ENCODE measurements at regions not wholly inside any gene's neighbourhood (a gene's known extent, or its start where the extent isn't known, plus 50 kb on each side); places are given as distances from the start of the nearest gene placed in this dataset.
A peak's percentile ranks its signal among the peaks of the same experiment; 100 is the strongest.
"Not testable (repeated sequence)": the region's sequence is repeated elsewhere in the genome, so short reads cannot be mapped to it uniquely, and the experiment has no call there.

DNA sequence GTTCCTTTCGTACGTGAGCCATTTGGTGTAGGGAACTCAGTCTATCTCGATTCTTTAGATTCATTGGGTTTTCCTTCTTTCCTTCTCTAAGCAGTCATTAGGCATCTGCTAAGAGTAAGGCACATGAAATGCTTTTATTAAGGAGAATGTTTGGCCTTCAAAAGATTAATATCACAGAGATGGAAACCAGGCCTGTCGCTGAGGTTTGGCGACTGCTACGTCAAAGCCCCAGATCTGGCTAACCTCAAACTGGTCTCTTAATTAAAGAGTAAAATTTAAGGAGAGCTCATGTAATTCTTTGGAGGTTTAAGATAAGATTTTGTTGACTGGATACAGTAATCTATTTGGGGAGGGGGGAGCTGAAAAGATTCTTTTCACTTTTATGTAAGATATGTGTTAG, 189.8 kb downstream of the JCAD start:
- no peaks in the 10 kb centered on the region for H3K36me3 Mint-ChIP-seq
- TF ChIP-seq, protein P1, sequence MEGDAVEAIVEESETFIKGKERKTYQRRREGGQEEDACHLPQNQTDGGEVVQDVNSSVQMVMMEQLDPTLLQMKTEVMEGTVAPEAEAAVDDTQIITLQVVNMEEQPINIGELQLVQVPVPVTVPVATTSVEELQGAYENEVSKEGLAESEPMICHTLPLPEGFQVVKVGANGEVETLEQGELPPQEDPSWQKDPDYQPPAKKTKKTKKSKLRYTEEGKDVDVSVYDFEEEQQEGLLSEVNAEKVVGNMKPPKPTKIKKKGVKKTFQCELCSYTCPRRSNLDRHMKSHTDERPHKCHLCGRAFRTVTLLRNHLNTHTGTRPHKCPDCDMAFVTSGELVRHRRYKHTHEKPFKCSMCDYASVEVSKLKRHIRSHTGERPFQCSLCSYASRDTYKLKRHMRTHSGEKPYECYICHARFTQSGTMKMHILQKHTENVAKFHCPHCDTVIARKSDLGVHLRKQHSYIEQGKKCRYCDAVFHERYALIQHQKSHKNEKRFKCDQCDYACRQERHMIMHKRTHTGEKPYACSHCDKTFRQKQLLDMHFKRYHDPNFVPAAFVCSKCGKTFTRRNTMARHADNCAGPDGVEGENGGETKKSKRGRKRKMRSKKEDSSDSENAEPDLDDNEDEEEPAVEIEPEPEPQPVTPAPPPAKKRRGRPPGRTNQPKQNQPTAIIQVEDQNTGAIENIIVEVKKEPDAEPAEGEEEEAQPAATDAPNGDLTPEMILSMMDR (IDR thresholded peaks at IDR 0.05; ENCODE audit: unreplicated experiment): no peak
- peak overlapping the region; percentile 95 for H3K27ac Mint-ChIP-seq
- no peak overlapping the region for H3K4me3 Mint-ChIP-seq
- H3K4me1 Mint-ChIP-seq: peaks cover 60% of the 10 kb centered on the region
- no peak for DNase-seq (ENCODE audit: low spot score in 2 of 2, unreplicated experiment in 2 of 2)
- peaks cover 9% of the 10 kb centered on the region for H3K9me3 Mint-ChIP-seq
- H3K27me3 Mint-ChIP-seq (ENCODE audit: low read depth): no peaks in the 10 kb centered on the region

DNA sequence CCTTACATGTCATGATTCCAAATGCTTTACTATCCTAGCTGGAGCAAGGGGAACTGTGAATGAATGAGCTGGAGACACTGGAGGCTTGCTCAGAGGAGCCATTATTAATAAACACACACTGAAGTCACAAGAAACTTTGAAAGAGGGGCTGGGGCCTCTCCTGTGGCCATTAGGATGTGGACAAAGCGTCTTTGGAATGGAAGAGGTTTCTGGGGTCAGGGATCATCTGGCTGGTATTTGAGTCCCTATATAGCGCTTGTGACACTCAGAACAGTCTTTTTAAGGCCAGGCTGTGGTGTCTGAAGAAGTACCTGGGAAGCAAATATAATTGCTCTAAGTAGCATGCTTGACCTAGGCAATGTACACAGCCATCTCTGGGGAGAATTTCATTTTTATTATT, 193.0 kb downstream of the JCAD start:
- Mint-ChIP-seq H3K4me3 (no peak overlapping the region), H3K27me3 (ENCODE audit: low read depth) (no peaks in the 10 kb centered on the region), H3K9me3 (peaks cover 13% of the 10 kb centered on the region), H3K27ac (peak overlapping the region; percentile 95), H3K36me3 (peaks cover 4% of the 10 kb centered on the region), H3K4me1 (peaks cover 62% of the 10 kb centered on the region)
- TF ChIP-seq, protein P1 (IDR thresholded peaks at IDR 0.05; ENCODE audit: unreplicated experiment): no peak
- DNase-seq (ENCODE audit: low spot score in 2 of 2, unreplicated experiment in 2 of 2): no peak

DNA sequence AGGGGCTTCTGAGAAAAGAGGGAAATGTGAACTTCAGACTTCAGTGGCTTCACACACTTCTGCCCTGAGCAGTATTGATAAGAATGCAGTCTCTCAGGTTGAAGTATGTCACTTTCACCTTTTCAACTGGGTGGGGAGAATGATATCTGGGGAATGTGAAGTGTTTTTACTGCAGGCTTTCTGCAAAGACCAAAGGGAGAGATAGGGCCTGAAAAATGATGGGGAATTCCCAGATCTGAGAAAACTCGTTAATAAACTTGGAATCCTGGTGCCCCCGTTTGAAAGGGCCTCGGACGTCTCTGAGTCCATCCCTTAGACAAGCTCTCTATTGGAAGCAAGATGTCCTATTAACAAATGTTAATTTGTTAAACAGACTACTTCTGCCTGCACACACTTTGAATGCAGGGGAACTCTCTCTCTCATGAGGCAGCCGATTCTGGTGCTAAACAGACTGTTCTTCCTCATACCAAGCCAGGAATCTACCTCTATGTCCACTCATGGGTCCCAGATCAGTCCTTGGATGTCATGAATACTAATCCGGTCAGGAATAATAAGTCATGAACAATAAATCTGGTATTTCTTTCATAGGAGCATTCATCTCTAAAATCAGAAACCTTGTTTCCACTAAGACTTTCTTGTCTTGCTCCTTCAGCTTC, 193.6 kb downstream of the JCAD start:
- Mint-ChIP-seq H3K9me3 (peaks cover 10% of the 10 kb centered on the region), H3K27me3 (ENCODE audit: low read depth) (no peaks in the 10 kb centered on the region), H3K36me3 (peaks cover 4% of the 10 kb centered on the region), H3K4me1 (peaks cover 64% of the 10 kb centered on the region), H3K4me3 (no peak overlapping the region), H3K27ac (peak overlapping the region; percentile 95)
- no peak for DNase-seq (ENCODE audit: low spot score in 2 of 2, unreplicated experiment in 2 of 2)
- TF ChIP-seq, protein P1 (IDR thresholded peaks at IDR 0.05; ENCODE audit: unreplicated experiment): no peak

DNA sequence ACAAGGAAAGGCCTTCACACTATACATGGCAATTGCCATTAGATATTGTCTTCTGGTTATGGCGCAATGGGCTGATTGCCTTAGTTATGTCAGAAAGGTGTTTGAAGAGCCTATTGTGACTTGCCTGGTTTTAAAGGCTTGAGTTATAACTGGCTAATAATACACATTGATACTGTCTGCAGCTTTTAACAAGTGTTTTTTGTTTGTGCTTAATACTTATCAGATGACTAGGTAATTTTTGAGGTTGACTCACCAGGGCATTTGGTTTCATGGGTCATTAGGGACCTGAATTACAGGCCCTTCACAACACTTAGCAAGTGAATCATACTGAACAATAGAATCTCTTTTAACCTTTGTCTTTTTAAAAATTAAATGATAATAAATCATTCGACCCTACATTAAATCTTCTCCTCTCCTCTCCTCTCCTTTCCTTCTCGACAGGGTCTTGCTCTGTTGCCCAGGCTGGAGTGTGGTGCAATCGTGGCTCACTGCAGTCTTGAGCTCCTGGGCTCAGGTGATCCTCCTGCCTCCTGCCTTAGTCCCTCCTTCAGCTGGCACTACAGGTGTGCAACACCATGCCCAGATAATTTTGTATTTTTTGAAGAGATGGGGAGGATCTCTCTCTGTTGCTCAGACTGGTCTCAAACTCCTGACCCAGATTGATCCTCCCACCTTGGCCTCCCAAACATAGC, 196.3 kb downstream of the JCAD start:
- peak overlapping the region; percentile 87 for H3K27ac Mint-ChIP-seq

DNA sequence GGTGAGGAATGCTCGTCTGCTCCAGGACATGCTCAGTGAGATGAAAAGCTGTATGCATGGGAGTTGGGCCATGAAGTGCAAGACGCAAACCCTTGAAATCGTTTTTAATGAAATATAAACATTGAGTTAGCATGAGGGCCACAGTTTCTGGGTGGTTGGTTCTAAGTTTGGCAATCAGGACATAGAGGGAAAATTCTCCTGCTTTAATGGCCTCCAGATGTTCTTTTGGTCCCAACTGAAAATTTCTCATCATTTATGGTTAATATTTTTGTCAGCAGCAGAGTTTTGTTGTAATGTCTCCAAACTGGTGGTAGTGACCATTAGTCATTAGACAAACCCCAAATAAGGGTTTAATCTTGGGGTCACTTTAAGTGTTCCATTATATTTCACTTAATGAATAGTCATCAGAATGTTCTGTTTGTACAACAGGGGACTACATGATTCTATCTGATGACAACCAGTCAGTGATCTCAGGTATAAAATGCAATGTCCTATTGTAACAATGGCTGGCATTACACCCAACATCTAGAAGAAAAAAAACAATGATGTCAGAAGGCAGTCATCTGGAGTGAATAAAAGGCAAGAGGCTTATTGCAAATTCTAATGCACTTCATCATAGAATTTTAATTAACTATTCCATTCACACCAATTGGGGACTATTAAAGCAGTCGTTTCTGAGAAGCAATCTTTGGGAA, 197.4 kb downstream of the JCAD start:
- Mint-ChIP-seq H3K9me3 (peaks cover 4% of the 10 kb centered on the region), H3K4me3 (no peak overlapping the region), H3K27me3 (ENCODE audit: low read depth) (no peaks in the 10 kb centered on the region), H3K27ac (peak overlapping the region; percentile 41), H3K4me1 (peaks cover 70% of the 10 kb centered on the region), H3K36me3 (peaks cover 4% of the 10 kb centered on the region)
- DNase-seq (ENCODE audit: low spot score in 2 of 2, unreplicated experiment in 2 of 2): no peak
- TF ChIP-seq, protein P1 (IDR thresholded peaks at IDR 0.05; ENCODE audit: unreplicated experiment): no peak

More for the DNA sequence above, 196.3 kb downstream of the JCAD start:
- Mint-ChIP-seq H3K36me3 (peaks cover 4% of the 10 kb centered on the region), H3K4me1 (peaks cover 70% of the 10 kb centered on the region), H3K27me3 (ENCODE audit: low read depth) (no peaks in the 10 kb centered on the region), H3K4me3 (no peak overlapping the region), H3K9me3 (peaks cover 4% of the 10 kb centered on the region)
- TF ChIP-seq, protein P1 (IDR thresholded peaks at IDR 0.05; ENCODE audit: unreplicated experiment): no peak
- no peak for DNase-seq (ENCODE audit: low spot score in 2 of 2, unreplicated experiment in 2 of 2)

DNA sequence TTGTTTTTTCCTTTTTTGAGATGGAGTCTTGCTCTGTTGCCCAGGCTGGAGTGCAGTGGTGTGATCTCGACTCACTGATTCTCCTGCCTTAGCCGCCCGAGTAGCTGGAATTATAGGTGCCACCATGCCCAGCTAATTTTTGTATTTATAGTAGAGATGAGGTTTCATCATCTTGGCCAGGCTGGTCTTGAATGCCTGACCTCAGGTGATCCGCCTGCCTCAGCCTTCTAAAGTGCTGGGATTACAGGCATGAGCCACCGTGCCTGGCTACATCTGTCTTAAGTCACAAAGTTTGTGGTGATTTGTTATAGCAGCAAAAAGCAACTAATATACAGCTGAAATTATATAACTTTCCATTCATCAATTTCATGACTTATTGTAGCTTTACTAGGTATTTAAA, 198.2 kb downstream of the JCAD start:
- not testable (repeated sequence) for H3K36me3 Mint-ChIP-seq; DNase-seq (ENCODE audit: low spot score in 2 of 2, unreplicated experiment in 2 of 2); H3K4me3 Mint-ChIP-seq; H3K27me3 Mint-ChIP-seq (ENCODE audit: low read depth); H3K9me3 Mint-ChIP-seq
- Mint-ChIP-seq H3K27ac (peak overlapping the region; percentile 66), H3K4me1 (peaks cover 64% of the 10 kb centered on the region)

Measured in mesothelial cell of epicardium (in vitro differentiated cells).